Muscle layer of duodenum (tissue), 2 donors: ENCODE measurements at regions not wholly inside any gene's neighbourhood (a gene's known extent, or its start where the extent isn't known, plus 50 kb on each side); places are given as distances from the start of the nearest gene placed in this dataset.

Experiments
- H3K27ac ChIP-seq: one replicate; pipeline ENCODE4 v1.7.0; 2013; ENCODE audit warnings: mild to moderate bottlenecking, low read length
- H3K27me3 ChIP-seq: one replicate; pipeline ENCODE4 v1.7.0; 2013; ENCODE audit warnings: low read depth, mild to moderate bottlenecking, control low read depth, low read length
- H3K36me3 ChIP-seq, 2 donors: one replicate each; pipeline ENCODE4 v1.7.0; 2013; ENCODE audit warnings: low read length in 2 of 2, control low read depth in 1 of 2, mild to moderate bottlenecking in 1 of 2; ENCODE audit not compliant: insufficient read depth in 2 of 2, control insufficient read depth in 1 of 2
- H3K4me1 ChIP-seq, 2 donors: one replicate each; pipeline ENCODE4 v1.7.0; 2013; ENCODE audit warnings: low read length in 2 of 2, mild to moderate bottlenecking in 2 of 2, control low read depth in 1 of 2, moderate library complexity in 1 of 2; ENCODE audit not compliant: insufficient read depth in 2 of 2, control insufficient read depth in 1 of 2
- H3K4me3 ChIP-seq, 2 donors: one replicate each; pipeline ENCODE4 v1.7.0; 2013; ENCODE audit warnings: low read length in 2 of 2, low read depth in 1 of 2, mild to moderate bottlenecking in 1 of 2
- H3K9me3 ChIP-seq, 2 donors: one replicate each; pipeline ENCODE4 v1.7.0; 2013; ENCODE audit warnings: low read length in 2 of 2, control low read depth in 1 of 2, mild to moderate bottlenecking in 1 of 2; ENCODE audit not compliant: control insufficient read depth in 1 of 2
- donor health status: healthy.

DNA sequence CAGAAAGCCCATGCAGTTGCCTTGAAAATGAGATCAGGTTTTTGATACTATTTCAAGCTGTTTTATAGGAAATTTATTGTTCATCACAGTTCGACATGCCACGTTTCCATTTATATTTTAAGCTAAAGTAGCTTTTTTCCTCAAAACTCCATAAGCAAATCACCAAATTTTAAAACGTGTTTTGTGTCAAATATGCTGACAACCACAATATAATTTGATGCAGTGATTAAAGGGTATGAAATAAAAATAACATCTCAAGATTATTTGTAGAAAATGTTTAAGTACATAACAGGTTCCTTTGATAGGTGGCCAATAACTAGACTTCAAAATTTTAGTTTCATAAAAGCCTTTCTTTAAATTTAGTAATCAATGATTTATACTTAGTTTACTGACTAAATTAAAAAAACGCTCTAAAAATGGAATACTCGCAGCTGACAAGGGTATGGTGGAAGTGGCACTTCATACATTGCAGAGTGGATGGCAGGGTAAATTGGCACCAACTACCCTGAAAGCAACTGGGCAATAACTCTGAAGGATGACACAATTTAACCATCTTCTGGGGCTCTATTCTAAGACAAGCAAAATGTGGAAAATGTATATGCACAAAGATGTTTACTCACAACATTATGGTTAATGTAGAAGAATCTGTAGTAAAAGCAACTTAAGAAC, 481.6 kb downstream of the TNS3 start:
- H3K9me3 ChIP-seq, result no peaks in the 10 kb centered on the region

DNA sequence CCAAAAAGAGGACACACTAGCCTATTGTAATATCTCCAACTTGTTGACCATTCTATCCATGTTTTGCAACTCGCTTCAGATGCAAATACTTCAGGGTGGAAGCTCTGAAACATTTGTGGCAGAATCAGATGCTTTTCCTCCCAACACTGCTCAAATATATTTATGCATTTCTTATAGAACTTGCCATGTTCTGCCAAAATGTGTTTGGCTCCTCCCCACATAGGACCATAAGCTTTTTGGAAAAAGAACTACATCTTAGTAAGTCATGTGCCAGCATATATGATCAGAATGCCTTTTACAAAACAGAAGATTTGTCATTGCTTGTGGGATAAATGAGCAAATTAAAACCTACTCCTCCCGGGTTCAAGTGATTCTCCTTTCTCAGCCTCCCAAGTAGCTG, 484.5 kb downstream of the TNS3 start:
- Histone ChIP-seq H3K4me1 (no peaks in the 10 kb centered on the region), H3K9me3 (no peaks in the 10 kb centered on the region), H3K36me3 (no peaks in the 10 kb centered on the region), H3K27me3 (no peaks in the 10 kb centered on the region), H3K27ac (no peak overlapping the region), H3K4me3 (no peak overlapping the region)

More for the DNA sequence above, 481.6 kb downstream of the TNS3 start:
- no peak overlapping the region for H3K4me3 ChIP-seq
- H3K27ac ChIP-seq, result no peak overlapping the region
- no peaks in the 10 kb centered on the region for H3K4me1 ChIP-seq
- no peaks in the 10 kb centered on the region for H3K27me3 ChIP-seq
- no peaks in the 10 kb centered on the region for H3K36me3 ChIP-seq

DNA sequence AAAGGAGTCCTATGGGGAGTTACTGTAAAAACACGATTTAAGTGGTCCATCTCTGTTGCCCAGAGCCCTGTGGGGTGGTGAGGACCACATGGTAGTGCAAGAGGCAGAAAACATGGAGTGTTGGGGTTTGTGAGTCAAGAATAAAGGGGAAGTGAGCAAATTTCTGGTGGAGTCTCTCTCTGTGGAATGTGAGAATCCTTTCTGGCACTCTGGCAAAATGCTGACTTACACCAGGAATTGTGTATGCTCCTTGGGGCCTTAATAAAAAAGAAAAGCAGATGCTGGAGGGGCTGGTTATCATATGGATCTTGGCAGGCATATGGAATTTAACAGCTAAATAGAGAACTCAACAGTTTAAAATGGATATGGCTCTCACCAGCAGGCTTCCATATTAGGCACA, 486.0 kb downstream of the TNS3 start:
- H3K4me3 ChIP-seq, result no peak overlapping the region
- H3K4me1 ChIP-seq, result no peaks in the 10 kb centered on the region
- H3K36me3 ChIP-seq, result no peaks in the 10 kb centered on the region
- no peaks in the 10 kb centered on the region for H3K27me3 ChIP-seq
- H3K27ac ChIP-seq, result no peak overlapping the region
- H3K9me3 ChIP-seq, result no peaks in the 10 kb centered on the region

DNA sequence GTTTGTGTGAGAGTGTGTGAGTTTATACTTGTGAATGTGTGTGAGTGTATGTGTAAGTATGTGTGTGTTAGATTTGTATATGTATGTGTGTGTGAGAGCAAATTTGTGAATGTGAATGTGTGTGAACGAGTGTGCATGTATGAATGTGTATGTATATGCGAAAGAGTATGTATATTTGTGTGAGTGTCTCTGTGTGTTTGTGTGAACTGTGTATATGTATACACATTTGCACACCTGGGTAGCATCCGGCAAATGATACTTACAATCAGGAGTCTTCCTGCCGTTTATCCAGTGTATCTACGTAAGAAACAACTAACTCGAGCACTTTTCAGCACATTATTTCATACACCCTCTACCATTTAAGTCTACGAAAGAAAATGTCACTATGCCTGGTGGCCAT, 487.4 kb downstream of the TNS3 start:
- Histone ChIP-seq H3K27ac (no peak overlapping the region), H3K36me3 (no peaks in the 10 kb centered on the region), H3K4me1 (no peaks in the 10 kb centered on the region), H3K9me3 (no peaks in the 10 kb centered on the region), H3K4me3 (no peak overlapping the region), H3K27me3 (no peaks in the 10 kb centered on the region)

DNA sequence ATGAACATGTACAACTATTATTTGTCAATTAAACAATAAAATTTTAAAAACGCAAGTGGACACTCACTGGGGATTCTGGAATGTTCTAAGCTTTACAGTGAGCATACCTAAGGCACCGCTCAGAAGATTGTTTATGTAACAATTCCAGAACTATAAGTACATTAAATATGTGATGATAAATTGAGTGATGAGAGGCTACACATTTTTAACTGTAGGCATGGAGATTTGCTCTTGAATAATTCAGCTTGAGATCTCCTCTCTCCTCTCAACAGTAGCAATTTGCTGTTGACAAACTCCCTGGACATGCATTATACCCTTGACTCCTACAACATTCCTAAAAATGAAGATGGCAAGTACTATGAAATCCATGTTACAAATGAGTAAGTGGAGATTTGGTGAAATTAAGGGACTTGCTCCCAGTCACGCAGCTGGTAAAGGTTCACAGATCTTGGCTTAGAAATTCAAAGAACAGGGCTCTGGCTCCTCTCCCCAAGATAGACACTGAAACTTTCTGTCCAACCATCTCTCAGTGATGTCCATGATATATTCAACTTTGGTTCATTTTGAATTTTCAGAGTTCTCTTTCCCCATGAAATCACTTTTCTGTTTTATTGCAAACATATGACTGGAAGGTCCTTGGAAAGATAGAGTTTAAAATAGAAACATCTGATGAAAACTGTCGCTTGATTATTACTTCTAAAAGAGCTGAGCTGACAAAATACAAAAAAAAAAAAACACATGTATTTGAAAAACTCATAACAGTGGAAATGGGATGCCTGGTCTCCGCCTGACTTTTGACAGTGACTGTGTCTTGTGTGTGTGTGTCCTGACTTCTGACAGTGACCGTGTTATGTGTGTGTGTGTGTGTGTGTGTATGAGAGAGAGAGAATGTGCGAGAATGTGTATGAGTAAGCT, 488.3 kb downstream of the TNS3 start:
- Histone ChIP-seq H3K27ac (no peak overlapping the region), H3K4me1 (peaks cover 0 to 3% of the 10 kb centered on the region in 2 donors), H3K9me3 (no peaks in the 10 kb centered on the region), H3K36me3 (no peaks in the 10 kb centered on the region), H3K4me3 (no peak overlapping the region), H3K27me3 (no peaks in the 10 kb centered on the region)

DNA sequence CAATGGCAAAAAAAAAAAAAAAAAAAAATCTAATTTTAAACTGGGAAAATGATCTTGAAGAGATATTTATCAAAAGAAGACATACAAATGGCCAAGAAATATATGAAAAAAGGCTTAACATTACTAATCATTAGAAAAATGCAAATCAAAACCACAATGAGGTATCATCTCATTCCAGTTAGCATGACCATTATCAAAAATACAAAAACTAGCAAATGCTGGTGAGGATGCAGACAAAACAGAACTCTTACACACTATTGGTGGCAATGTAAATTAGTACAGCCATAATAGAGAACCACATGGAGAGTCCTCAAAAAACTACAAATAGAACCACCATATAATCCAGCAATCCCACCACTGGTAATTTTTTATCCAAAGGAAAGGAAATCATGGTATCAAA, 489.6 kb downstream of the TNS3 start:
- no peaks in the 10 kb centered on the region for H3K36me3 ChIP-seq
- H3K9me3 ChIP-seq, result no peaks in the 10 kb centered on the region
- H3K27ac ChIP-seq, result no peak overlapping the region
- peaks cover 0 to 4% of the 10 kb centered on the region in 2 donors for H3K4me1 ChIP-seq
- no peaks in the 10 kb centered on the region for H3K27me3 ChIP-seq
- no peak overlapping the region for H3K4me3 ChIP-seq

DNA sequence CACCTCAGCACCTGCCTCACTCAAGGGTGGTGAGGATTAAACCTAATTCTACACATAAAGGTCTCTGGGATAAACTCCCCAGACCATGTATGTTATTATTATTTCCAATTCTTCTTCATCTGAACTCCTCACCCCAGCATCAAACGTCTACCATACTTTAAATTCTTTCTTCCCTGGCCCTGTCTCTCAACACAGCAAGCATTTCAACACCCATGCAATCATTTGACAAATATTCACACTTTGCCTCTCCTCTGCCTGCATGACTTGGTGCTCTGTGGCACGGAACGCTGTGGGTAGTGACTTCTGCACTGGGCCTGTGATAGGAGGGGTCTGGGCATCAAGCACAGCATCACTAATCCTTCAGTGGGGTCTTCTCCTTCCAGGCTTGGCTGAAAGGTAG, 490.8 kb downstream of the TNS3 start:
- peaks cover 0 to 4% of the 10 kb centered on the region in 2 donors for H3K4me1 ChIP-seq
- H3K9me3 ChIP-seq, result no peaks in the 10 kb centered on the region
- no peak overlapping the region for H3K27ac ChIP-seq
- H3K27me3 ChIP-seq, result no peaks in the 10 kb centered on the region
- no peaks in the 10 kb centered on the region for H3K36me3 ChIP-seq
- H3K4me3 ChIP-seq, result no peak overlapping the region

DNA sequence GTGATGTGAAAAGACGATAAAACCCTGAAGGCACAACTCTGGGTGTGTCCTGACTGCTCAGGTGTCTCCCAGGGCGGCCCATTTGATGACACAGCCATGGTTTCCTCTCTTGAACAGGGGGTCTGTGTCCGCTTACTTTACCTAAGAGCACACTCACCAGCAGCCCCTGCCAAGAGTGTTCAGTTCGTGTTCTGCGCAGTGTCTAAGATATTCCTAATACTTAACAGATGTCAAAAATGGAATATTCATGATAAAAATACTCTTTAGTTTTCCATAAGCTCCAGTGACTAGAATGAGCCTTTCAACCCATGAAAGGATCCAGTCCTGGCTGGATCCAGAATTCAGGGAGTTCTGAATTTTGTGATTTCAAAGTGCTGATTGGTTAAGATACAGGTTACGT, 492.4 kb downstream of the TNS3 start:
- H3K4me1 ChIP-seq, result peaks cover 0 to 4% of the 10 kb centered on the region in 2 donors
- H3K36me3 ChIP-seq, result no peaks in the 10 kb centered on the region
- H3K4me3 ChIP-seq, result no peak overlapping the region

DNA sequence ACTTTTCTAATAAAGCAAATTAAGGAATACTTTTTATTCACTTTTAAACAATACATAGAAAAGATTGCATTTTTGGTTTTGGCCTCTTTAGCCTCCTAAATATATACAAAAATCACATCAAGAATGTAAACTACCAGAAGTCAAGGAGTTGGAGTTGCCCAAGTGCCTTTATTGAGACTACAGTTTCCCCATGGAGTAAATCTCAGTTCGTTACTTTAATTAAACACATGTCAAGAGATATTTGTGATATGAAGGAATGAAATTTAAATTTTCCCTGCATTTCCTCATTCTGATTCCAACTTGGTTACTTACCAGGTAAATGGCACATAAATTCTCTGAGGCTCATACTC, 492.9 kb downstream of the TNS3 start:
- Histone ChIP-seq H3K9me3 (no peaks in the 10 kb centered on the region), H3K4me3 (no peak overlapping the region), H3K27ac (no peak overlapping the region), H3K27me3 (no peaks in the 10 kb centered on the region), H3K36me3 (no peaks in the 10 kb centered on the region), H3K4me1 (peaks cover 0 to 4% of the 10 kb centered on the region in 2 donors)

More for the DNA sequence above, 492.4 kb downstream of the TNS3 start:
- H3K9me3 ChIP-seq, result no peaks in the 10 kb centered on the region
- H3K27me3 ChIP-seq, result no peaks in the 10 kb centered on the region
- no peak overlapping the region for H3K27ac ChIP-seq

DNA sequence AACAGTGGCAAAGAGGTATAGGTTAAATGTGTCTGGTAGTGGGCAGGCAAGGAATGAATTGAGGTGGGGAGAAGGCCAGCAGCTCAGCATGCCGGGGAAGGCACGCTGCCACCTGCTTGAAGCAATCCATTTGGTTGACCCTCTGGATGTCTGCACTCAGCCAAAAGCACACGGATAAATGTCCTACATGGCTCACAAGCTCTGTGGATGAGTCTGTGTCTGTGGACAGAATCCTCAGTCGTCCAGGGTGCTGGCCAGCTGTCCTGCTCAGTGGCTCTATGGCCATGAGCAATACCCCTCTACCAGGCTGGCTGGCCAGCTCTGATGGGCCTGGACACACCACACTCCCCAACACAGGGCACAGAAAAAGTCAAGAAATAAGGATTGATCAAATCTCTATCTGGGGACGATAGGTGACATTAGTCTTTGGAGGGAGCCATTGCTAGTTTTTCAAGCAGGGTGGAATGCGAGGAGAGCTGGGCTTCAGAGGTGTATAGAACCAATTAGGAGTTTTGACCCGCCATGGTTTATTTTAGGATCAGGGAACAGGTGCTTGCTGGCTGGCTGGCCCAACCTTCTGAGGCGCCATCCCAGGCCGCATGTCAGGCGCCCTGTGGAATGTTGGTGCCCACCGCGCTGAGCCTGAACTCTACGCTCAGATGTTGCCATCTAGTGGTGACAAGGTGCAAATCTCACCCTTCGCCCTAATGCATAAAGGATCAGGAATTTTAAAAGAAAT, 493.4 kb downstream of the TNS3 start:
- Histone ChIP-seq H3K36me3 (no peaks in the 10 kb centered on the region), H3K4me1 (peaks cover 0 to 4% of the 10 kb centered on the region in 2 donors), H3K27ac (no peak overlapping the region), H3K9me3 (no peaks in the 10 kb centered on the region), H3K27me3 (no peaks in the 10 kb centered on the region), H3K4me3 (no peak overlapping the region)

DNA sequence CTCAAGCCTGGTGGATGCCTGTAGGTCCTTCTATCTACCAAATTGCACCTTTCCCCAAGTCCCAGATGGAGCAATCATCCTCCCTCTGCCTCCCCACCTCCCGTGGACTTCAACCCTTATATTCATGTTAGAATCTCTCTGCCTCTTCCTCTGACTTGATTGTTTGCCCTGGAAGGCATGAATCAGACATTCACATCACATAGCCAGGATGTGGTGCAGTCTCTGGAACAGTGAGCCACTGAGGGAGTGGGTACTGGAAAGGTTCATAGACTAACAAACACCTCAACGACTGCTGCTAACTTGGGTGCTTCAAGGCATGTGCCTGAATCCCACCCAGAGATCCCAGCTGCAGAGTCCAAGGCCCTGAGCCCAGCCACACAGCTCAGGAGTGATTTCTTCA, 494.0 kb downstream of the TNS3 start:
- Histone ChIP-seq H3K27ac (no peak overlapping the region), H3K4me3 (no peak overlapping the region), H3K27me3 (no peaks in the 10 kb centered on the region), H3K36me3 (no peaks in the 10 kb centered on the region), H3K9me3 (no peaks in the 10 kb centered on the region), H3K4me1 (peaks cover 0 to 4% of the 10 kb centered on the region in 2 donors)
